ENCODE measurements at regions not wholly inside any gene's neighbourhood (a gene's known extent, or its start where the extent isn't known, plus 50 kb on each side); places are given as distances from the start of the nearest gene placed in this dataset.
"Not testable (repeated sequence)": the region's sequence is repeated elsewhere in the genome, so short reads cannot be mapped to it uniquely, and the experiment has no call there.

DNA sequence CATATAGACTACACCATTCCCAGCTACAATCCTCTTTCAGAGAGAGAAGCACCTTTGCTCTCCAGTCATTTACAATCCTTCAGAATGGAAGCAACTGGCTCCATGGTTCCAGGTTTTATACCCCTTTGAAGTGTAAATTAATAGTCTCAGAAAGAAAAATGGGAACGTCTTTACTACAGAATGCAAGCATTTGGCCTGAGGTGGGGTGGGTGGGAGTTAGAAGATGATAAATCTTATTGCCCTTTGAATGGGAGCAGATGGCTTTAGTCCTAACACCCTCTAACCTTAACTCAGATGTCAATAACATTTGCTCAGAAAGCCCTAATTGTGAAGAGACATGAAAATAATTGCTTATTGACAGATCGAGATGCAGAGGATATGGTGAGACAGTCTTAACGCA is 84.2 kb upstream of the KCNMA1 start:
- WGBS, 2 donors (ENCODE audit: low coverage in 1 of 2): 87 to 89% methylated on average over 3 of the region's 3 CpGs
- in situ Hi-C loops (cut with MboI; ENCODE audit: low pct_ligation_motif_present in 1 of 4, low pct_unique_long_range_greater_than_20kb in 1 of 4, low sequenced_read_pairs in 3 of 4) (no loop called here), intact Hi-C loops (cut with DNase I; ENCODE audit: low total_unique reads) (no loop called here)
- H3K4me1 ChIP-seq: no peaks in the 10 kb centered on the region
- no peaks in the 10 kb centered on the region for H3K9me3 ChIP-seq
- DNase-seq: no peak
- no peaks in the 10 kb centered on the region for H3K36me3 ChIP-seq
- no peak overlapping the region for H3K27ac ChIP-seq
- H3K27me3 ChIP-seq: no peaks in the 10 kb centered on the region
- no peak overlapping the region for H3K4me3 ChIP-seq
- TF ChIP-seq, protein P1, sequence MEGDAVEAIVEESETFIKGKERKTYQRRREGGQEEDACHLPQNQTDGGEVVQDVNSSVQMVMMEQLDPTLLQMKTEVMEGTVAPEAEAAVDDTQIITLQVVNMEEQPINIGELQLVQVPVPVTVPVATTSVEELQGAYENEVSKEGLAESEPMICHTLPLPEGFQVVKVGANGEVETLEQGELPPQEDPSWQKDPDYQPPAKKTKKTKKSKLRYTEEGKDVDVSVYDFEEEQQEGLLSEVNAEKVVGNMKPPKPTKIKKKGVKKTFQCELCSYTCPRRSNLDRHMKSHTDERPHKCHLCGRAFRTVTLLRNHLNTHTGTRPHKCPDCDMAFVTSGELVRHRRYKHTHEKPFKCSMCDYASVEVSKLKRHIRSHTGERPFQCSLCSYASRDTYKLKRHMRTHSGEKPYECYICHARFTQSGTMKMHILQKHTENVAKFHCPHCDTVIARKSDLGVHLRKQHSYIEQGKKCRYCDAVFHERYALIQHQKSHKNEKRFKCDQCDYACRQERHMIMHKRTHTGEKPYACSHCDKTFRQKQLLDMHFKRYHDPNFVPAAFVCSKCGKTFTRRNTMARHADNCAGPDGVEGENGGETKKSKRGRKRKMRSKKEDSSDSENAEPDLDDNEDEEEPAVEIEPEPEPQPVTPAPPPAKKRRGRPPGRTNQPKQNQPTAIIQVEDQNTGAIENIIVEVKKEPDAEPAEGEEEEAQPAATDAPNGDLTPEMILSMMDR (IDR thresholded peaks at IDR 0.05): no peak
- TF ChIP-seq EP300 (IDR thresholded peaks at IDR 0.05; ENCODE audit: low read depth) (no peak), POLR2AphosphoS5 (IDR thresholded peaks at IDR 0.05) (no peak), POLR2A (IDR thresholded peaks at IDR 0.05) (no peak)

DNA sequence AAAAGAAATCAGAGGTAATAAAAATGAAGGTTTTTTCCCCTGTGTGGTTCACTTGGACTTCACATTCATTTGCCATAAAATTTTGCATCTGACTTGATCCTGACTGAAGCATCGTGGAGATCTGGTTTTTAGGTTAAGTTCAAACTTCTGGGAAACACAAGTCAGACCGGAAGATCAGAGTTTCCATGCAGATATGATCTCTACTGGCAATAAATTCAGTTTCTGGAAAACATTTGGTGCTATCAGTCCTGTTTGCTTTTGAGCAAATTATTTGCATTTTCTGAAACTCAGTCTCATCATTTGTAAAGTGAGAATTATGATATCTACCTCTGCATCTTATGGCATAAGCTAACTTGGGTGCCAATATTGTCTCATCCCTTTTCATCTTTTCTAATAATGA is 81.3 kb upstream of the KCNMA1 start:
- Histone ChIP-seq H3K9me3 (no peaks in the 10 kb centered on the region), H3K27me3 (peaks cover 4% of the 10 kb centered on the region), H3K27ac (no peak overlapping the region), H3K36me3 (no peaks in the 10 kb centered on the region), H3K4me1 (no peaks in the 10 kb centered on the region), H3K4me3 (no peak overlapping the region)
- intact Hi-C loops (cut with DNase I; ENCODE audit: low total_unique reads) (no loop called here), in situ Hi-C loops (cut with MboI; ENCODE audit: low pct_ligation_motif_present in 1 of 4, low pct_unique_long_range_greater_than_20kb in 1 of 4, low sequenced_read_pairs in 3 of 4) (no loop called here)
- TF ChIP-seq, protein P1 (IDR thresholded peaks at IDR 0.05): no peak
- no peak for TF ChIP-seq EP300 (IDR thresholded peaks at IDR 0.05; ENCODE audit: low read depth)
- no peak for TF ChIP-seq POLR2A (IDR thresholded peaks at IDR 0.05)
- TF ChIP-seq POLR2AphosphoS5 (IDR thresholded peaks at IDR 0.05): no peak
- no peak for DNase-seq
- 37 to 55% methylated on average over 2 of the region's 2 CpGs for WGBS, 2 donors (ENCODE audit: low coverage in 1 of 2)

DNA sequence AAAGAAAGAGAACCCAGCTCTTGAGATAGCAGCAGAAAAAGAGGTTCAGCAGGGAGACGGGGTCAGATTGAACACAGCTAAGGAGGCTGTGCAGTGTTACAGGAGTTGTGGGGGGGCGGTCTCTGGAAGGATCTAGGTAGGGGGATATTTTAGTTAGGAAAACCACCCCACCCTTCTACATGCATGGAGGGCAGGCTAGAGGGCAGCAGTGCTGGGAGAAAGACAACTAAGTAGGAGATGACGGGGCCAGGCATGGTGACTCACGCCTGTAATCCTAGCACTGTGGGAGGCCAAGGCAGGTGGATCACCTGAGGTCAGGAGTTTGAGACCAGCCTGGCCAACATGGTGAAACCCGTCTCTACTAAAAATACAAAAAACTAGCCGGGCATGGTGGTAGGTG is 80.7 kb upstream of the KCNMA1 start:
- WGBS, 2 donors (ENCODE audit: low coverage in 1 of 2): 60 to 68% methylated on average over 3 to 6 of the region's 6 CpGs
- in situ Hi-C loops (cut with MboI; ENCODE audit: low pct_ligation_motif_present in 1 of 4, low pct_unique_long_range_greater_than_20kb in 1 of 4, low sequenced_read_pairs in 3 of 4); H3K4me3 ChIP-seq; H3K4me1 ChIP-seq; H3K9me3 ChIP-seq; intact Hi-C loops (cut with DNase I; ENCODE audit: low total_unique reads); DNase-seq; H3K27me3 ChIP-seq; H3K36me3 ChIP-seq; H3K27ac ChIP-seq: not testable (repeated sequence)

DNA sequence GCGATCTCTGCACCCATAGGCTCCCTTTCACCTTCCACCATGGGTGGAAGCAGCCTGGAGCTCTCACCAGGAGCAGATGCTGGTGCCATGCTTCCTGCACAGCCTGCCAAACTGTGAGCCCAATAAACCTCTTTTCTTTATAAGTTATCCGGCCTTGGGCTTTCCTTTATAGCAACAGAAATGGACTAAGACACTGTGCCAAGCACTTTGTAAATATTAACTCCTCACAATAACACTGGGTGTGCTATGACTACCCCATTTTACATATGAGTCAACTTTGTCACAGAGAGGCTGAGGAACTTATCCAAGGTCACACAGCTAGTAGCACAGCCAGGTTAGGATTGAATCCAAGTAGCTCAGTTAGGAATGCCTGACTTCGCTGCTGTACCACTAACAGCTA is 79.7 kb upstream of the KCNMA1 start:
- Histone ChIP-seq H3K4me1 (no peaks in the 10 kb centered on the region), H3K9me3 (no peaks in the 10 kb centered on the region), H3K36me3 (no peaks in the 10 kb centered on the region), H3K4me3 (no peak overlapping the region), H3K27me3 (peaks cover 17% of the 10 kb centered on the region), H3K27ac (no peak overlapping the region)
- WGBS, 2 donors (ENCODE audit: low coverage in 1 of 2): 60 to 63% methylated on average over 1 to 3 of the region's 3 CpGs
- in situ Hi-C loops (cut with MboI; ENCODE audit: low pct_ligation_motif_present in 1 of 4, low pct_unique_long_range_greater_than_20kb in 1 of 4, low sequenced_read_pairs in 3 of 4) (no loop called here), intact Hi-C loops (cut with DNase I; ENCODE audit: low total_unique reads) (no loop called here)
- no peak for DNase-seq
- TF ChIP-seq POLR2AphosphoS5 (IDR thresholded peaks at IDR 0.05): no peak
- no peak for TF ChIP-seq POLR2A (IDR thresholded peaks at IDR 0.05)
- TF ChIP-seq EP300 (IDR thresholded peaks at IDR 0.05; ENCODE audit: low read depth): no peak
- TF ChIP-seq, protein P1 (IDR thresholded peaks at IDR 0.05): no peak

All from transverse colon (tissue), 4 donors.